Kidney capillary endothelial cell (primary cell): ENCODE measurements at regions not wholly inside any gene's neighbourhood (a gene's known extent, or its start where the extent isn't known, plus 50 kb on each side); places are given as distances from the start of the nearest gene placed in this dataset.

Experiments
- DNase-seq: peaks from one replicate; pipeline ENCODE4 v3.0.0-alpha.2; 2018; ENCODE audit warnings: low spot score

GRCh38 chr14:76306131-76306530 lies 69.8 kb upstream of the ESRRB start:
- no peak for DNase-seq

- no peak for DNase-seq
Measured at GRCh38 chr14:76307786-76308780, 67.9 kb upstream of the ESRRB start.

- no peak for DNase-seq
Measured at GRCh38 chr14:76309572-76310162, 66.3 kb upstream of the ESRRB start.

DNA sequence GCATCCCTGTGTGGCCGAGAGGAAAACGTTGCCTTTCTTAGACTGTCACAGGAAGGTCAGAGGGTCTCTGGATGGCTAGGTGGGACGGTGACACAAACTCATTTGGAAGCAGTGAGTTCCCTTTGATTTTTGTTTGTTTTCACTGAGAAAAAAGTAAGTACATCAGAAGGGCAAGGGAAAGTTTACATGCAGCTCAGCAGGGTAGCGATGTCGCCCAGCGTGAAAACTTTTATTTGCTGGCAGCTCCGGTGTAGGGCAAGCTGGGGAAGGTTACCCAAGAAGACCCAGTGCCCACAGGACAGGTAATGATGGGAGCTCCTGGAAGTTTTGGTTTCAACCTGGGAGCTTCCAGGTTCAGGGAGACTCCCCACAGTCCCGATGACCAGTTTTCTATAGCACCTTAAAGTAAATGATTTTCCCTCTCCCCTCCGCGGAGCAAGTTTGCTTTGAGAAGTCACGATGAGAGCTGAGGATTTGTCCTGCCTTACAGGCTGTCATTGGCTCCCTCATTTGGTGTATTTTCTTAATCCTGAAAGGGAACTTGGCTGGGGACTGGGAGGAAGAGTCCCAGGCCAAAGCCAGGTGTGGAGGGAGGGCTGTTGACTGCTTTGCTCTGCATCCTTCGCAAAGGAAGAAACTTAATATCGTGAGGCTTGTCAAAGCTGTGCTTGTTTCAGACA lies 64.7 kb upstream of the ESRRB start:
- DNase-seq = no peak

DNA sequence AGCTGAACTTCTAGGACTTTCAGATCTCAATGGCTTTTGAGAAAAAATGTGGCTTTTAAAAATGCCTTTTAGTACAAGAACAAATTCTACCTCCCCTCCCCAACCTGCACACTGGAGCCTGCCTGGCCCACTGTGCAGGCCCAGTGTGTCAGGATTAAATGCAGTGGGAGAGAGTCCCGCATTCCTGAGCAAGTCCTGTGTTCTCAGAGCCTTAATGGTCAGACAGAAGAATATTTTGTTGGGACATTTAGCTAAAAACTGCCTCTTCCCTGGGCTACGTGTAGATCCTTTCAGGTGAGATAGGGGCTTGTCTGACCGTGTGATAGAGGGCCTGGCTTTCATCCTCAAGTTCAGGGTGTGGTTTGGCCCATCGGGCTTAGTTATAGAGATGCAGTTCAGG lies 63.1 kb upstream of the ESRRB start:
- DNase-seq = no peak

DNA sequence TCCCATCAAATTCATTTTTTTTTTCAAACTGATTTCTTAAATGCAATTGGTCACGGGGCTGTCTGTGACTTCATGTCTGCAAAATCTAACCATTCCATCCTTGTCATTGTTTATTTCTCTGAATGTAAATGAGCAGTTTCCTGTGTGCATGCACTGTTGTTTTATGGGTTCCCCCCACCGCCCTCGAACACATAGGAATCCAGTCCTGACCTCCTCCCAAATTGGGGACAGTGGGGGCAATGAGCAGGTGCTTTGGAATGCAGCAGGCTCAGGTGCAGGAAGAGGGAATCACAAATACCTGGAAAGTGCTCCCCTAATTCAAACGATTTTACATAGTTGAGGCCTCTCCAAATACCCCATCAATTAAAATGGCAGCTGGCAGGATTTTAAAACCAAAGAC lies 62.6 kb upstream of the ESRRB start:
- no peak for DNase-seq

DNA sequence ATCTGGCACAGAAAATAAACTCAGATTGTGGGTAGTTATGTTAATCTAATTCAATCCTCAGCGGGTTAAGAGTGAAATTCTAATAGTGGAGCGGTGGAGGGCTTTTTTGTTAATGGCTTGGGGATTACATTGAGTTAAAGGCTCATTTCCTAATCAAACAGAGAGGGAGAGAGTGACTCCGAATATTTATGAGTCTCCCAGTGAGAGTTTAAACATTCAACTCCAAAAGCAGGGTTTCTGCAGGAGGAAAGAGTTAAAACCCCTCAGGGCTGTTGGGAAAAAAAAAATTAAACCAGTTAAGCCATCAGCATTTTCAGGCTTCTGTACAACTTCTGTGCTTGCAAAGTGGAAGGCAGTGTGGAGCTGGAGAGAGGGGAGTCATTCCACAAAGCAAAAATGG lies 62.1 kb upstream of the ESRRB start:
- no peak for DNase-seq

- no peak for DNase-seq
Measured at GRCh38 chr14:76314521-76315034, 61.4 kb upstream of the ESRRB start.

GRCh38 chr14:76320486-76320885 lies 55.5 kb upstream of the ESRRB start:
- DNase-seq = no peak

- DNase-seq = no peak
Measured at GRCh38 chr14:76320975-76321374, 55.0 kb upstream of the ESRRB start.

DNA sequence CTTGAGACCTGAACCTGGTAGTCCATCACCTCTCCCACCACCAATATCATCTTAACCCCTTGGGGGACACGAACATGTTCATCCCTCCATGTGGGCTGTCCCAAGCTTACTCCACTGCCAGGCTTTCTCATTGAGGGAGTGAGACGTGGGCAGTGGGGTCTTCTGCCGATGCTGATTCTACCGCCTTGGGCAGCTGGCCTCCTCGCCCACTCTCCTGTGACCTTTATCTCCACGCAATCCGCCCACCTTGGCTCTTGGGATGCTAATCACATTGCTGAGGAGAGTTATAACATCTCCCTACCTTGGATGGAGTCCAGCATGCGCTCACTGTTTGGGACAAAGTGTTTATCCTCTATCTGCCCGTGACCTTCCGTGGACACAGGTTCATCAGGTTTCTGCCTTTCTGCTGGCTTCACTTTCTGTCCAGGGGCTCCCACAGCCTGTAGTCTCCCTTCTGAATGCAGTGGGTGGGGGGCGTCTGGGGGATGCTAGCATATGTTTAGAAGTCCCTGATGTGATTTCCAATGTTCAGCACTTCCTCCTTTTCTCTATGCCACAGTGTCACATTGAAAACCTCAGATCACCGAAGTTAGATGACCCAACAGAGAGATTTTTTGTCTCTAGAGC lies 53.2 kb upstream of the ESRRB start:
- DNase-seq = no peak

DNA sequence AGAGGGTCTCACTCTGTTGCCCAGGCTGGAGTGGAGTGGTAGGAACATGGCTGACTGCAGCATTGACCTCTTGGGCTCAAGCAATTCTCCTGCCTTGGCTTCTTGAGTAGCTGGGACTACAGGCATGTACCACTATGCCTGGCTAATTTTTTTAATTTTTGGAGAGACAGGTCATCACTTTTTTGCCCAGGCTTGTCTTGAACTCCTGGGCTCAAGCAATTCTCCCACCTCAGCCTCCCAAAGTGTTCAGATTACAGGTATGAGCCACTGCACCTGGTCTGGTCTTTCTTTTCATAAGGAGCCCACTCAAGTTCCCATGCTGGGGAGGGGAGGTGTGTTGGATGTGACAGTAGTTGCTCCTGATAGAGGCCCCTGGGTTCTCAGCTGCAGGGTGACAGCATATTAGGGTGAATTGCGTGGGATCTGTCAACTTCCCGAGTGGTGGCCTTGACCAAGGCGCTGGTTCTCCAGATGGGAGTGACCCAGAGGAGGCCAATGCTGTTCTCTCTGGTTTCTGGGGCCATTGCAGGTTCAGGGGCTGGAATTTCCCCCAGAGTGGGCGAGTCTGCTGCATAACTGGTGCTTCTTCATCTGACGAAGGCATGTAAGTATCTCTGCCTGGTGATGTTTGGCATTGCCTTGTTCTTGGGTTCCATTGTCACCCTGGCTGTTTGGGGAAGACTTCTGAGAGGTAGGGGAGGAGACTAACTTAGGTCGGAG lies 52.4 kb upstream of the ESRRB start:
- no peak for DNase-seq

GRCh38 chr14:76324133-76324532 lies 51.8 kb upstream of the ESRRB start:
- no peak for DNase-seq
